ENCODE measurements at regions not wholly inside any gene's neighbourhood (a gene's known extent, or its start where the extent isn't known, plus 50 kb on each side); places are given as distances from the start of the nearest gene placed in this dataset.

GRCh38 chrX:69277369-69277990 lies 112.2 kb upstream of the PJA1 start:
- no peak for DNase-seq (ENCODE audit: low read depth)

GRCh38 chrX:69268611-69269010 lies 103.4 kb upstream of the PJA1 start:
- DNase-seq (ENCODE audit: low read depth): no peak

GRCh38 chrX:69264158-69264581 lies 98.9 kb upstream of the PJA1 start:
- no peak for DNase-seq (ENCODE audit: low read depth)

- no peak for DNase-seq (ENCODE audit: low read depth)
Measured at GRCh38 chrX:69263251-69263820, 98.1 kb upstream of the PJA1 start.

GRCh38 chrX:69262036-69262936 lies 97.0 kb upstream of the PJA1 start:
- no peak for DNase-seq (ENCODE audit: low read depth)

GRCh38 chrX:69260169-69260568 lies 94.9 kb upstream of the PJA1 start:
- DNase-seq (ENCODE audit: low read depth): no peak

GRCh38 chrX:69258893-69259292 lies 93.6 kb upstream of the PJA1 start:
- DNase-seq (ENCODE audit: low read depth): no peak

GRCh38 chrX:69257499-69258127 lies 92.4 kb upstream of the PJA1 start:
- DNase-seq (ENCODE audit: low read depth): no peak

GRCh38 chrX:69256291-69256565 lies 91.0 kb upstream of the PJA1 start:
- DNase-seq (ENCODE audit: low read depth): no peak

GRCh38 chrX:69255441-69256290 lies 90.4 kb upstream of the PJA1 start:
- DNase-seq (ENCODE audit: low read depth): no peak

GRCh38 chrX:69253821-69254220 lies 88.6 kb upstream of the PJA1 start:
- no peak for DNase-seq (ENCODE audit: low read depth)

- no peak for DNase-seq (ENCODE audit: low read depth)
Measured at GRCh38 chrX:69243276-69243675, 78.0 kb upstream of the PJA1 start.

GRCh38 chrX:69238887-69239231 lies 73.6 kb upstream of the PJA1 start:
- no peak for DNase-seq (ENCODE audit: low read depth)

- no peak for DNase-seq (ENCODE audit: low read depth)
Measured at GRCh38 chrX:69238114-69238886, 73.0 kb upstream of the PJA1 start.

GRCh38 chrX:69237236-69237635 lies 72.0 kb upstream of the PJA1 start:
- DNase-seq (ENCODE audit: low read depth): no peak

- no peak for DNase-seq (ENCODE audit: low read depth)
Measured at GRCh38 chrX:69236641-69237040, 71.4 kb upstream of the PJA1 start.

- DNase-seq (ENCODE audit: low read depth): no peak
Measured at GRCh38 chrX:69234624-69235023, 69.4 kb upstream of the PJA1 start.

- DNase-seq (ENCODE audit: low read depth): no peak
Measured at GRCh38 chrX:69232945-69233344, 67.7 kb upstream of the PJA1 start.

GRCh38 chrX:69231903-69232302 lies 66.7 kb upstream of the PJA1 start:
- DNase-seq (ENCODE audit: low read depth): no peak

GRCh38 chrX:69229436-69229835 lies 64.2 kb upstream of the PJA1 start:
- no peak for DNase-seq (ENCODE audit: low read depth)

GRCh38 chrX:69228732-69229131 lies 63.5 kb upstream of the PJA1 start:
- no peak for DNase-seq (ENCODE audit: low read depth)

Measured in stimulated activated CD8-positive, alpha-beta memory T cell treated with anti-CD3 and anti-CD28 coated beads, Interleukin-4, amount 100 ng/mL, for 24 hours (primary cell).